Loucy (cell line): ENCODE measurements at regions not wholly inside any gene's neighbourhood (a gene's known extent, or its start where the extent isn't known, plus 50 kb on each side); places are given as distances from the start of the nearest gene placed in this dataset.

Experiments used
- H2AFZ ChIP-seq: fragments of 200-600 bp; sonication (generic); 2 replicates; pipeline ENCODE4 v1.6.0; 2016; ENCODE audit warnings: antibody characterized with exemption, mild to moderate bottlenecking, low read length, moderate library complexity
- H3F3A ChIP-seq: fragments of 200-600 bp; 2 replicates; pipeline ENCODE4 v1.6.0; 2016; ENCODE audit warnings: antibody characterized with exemption, low read depth, mild to moderate bottlenecking
- H3K27me3 ChIP-seq: fragments of 200-600 bp; sonication (generic); 2 replicates; pipeline ENCODE4 v1.6.1; 2014; ENCODE audit warnings: low read length, mild to moderate bottlenecking; ENCODE audit not compliant: insufficient read depth, poor library complexity, severe bottlenecking
- H3K36me3 ChIP-seq: fragments of 200-600 bp; sonication (generic); 2 replicates; pipeline ENCODE4 v1.6.1; 2016; ENCODE audit warnings: low read length; ENCODE audit not compliant: insufficient read depth
- H3K4me1 ChIP-seq: fragments of 200-600 bp; sonication (generic); 2 replicates; pipeline ENCODE4 v1.5.1; 2014; ENCODE audit warnings: low read length, mild to moderate bottlenecking; ENCODE audit not compliant: insufficient read depth, poor library complexity, severe bottlenecking
- H3K4me2 ChIP-seq: fragments of 200-600 bp; sonication (generic); 2 replicates; pipeline ENCODE4 v1.6.0; 2014; ENCODE audit warnings: antibody characterized with exemption, low read length, low read depth, mild to moderate bottlenecking; ENCODE audit not compliant: poor library complexity, severe bottlenecking
- H3K4me3 ChIP-seq: fragments of 200-600 bp; sonication (generic); 2 replicates; pipeline ENCODE4 v1.5.1; 2014; ENCODE audit warnings: low read length, mild to moderate bottlenecking, mixed read lengths; ENCODE audit not compliant: poor library complexity, severe bottlenecking
- H3K79me2 ChIP-seq: fragments of 200-600 bp; sonication (generic); 2 replicates; pipeline ENCODE4 v1.6.1; 2014; ENCODE audit warnings: low read length; ENCODE audit not compliant: insufficient read depth
- H3K9ac ChIP-seq: fragments of 200-600 bp; sonication (generic); 2 replicates; pipeline ENCODE4 v1.6.0; 2014; ENCODE audit warnings: mild to moderate bottlenecking, low read depth, low read length, moderate library complexity; ENCODE audit not compliant: poor library complexity, severe bottlenecking
- H3K9me2 ChIP-seq: fragments of 200-600 bp; sonication (generic); replicated peaks from 2 replicates; pipeline ENCODE4 v1.6.1; 2016; ENCODE audit warnings: low read depth, low read length, mixed read lengths
- H3K9me3 ChIP-seq: fragments of 200-600 bp; sonication (generic); 2 replicates; pipeline ENCODE4 v1.6.1; 2014; ENCODE audit warnings: mild to moderate bottlenecking, antibody characterized with exemption, low read length, low read depth; ENCODE audit not compliant: insufficient read depth
- H4K20me1 ChIP-seq: fragments of 200-600 bp; sonication (generic); 2 replicates; pipeline ENCODE4 v1.6.0; 2014; ENCODE audit warnings: antibody characterized with exemption, low read length, mild to moderate bottlenecking; ENCODE audit not compliant: insufficient read depth, poor library complexity, severe bottlenecking
- EZH2phosphoT487 ChIP-seq: fragments of 200-600 bp; IDR thresholded peaks from 2 replicates; pipeline ENCODE4 v1.6.1; 2018; ENCODE audit warnings: antibody characterized with exemption, mild to moderate bottlenecking, moderate library complexity, borderline replicate concordance
- TF ChIP-seq, protein P1 (sequence below): fragments of 200-600 bp; sonication (generic); conservative IDR thresholded peaks from 2 replicates; pipeline ENCODE4 v1.5.1; 2014; ENCODE audit warnings: mild to moderate bottlenecking, antibody characterized with exemption, low read length

- Histone ChIP-seq H3K9me3 (no peaks in the 10 kb centered on the region), H3K9me2 (no peaks in the 10 kb centered on the region), H3K4me2 (no peak overlapping the region), H3K79me2 (no peaks in the 10 kb centered on the region), H3K9ac (no peak overlapping the region), H3K36me3 (no peaks in the 10 kb centered on the region), H3F3A (no peaks in the 10 kb centered on the region), H2AFZ (no peak overlapping the region), H3K27me3 (no peaks in the 10 kb centered on the region), H3K4me1 (no peaks in the 10 kb centered on the region), H3K4me3 (no peak overlapping the region), H4K20me1 (no peaks in the 10 kb centered on the region)
- TF ChIP-seq, protein P1, sequence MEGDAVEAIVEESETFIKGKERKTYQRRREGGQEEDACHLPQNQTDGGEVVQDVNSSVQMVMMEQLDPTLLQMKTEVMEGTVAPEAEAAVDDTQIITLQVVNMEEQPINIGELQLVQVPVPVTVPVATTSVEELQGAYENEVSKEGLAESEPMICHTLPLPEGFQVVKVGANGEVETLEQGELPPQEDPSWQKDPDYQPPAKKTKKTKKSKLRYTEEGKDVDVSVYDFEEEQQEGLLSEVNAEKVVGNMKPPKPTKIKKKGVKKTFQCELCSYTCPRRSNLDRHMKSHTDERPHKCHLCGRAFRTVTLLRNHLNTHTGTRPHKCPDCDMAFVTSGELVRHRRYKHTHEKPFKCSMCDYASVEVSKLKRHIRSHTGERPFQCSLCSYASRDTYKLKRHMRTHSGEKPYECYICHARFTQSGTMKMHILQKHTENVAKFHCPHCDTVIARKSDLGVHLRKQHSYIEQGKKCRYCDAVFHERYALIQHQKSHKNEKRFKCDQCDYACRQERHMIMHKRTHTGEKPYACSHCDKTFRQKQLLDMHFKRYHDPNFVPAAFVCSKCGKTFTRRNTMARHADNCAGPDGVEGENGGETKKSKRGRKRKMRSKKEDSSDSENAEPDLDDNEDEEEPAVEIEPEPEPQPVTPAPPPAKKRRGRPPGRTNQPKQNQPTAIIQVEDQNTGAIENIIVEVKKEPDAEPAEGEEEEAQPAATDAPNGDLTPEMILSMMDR = no peak
- TF ChIP-seq EZH2phosphoT487 = no peak
Observed at GRCh38 chr14:79947440-79948054, 263.8 kb downstream of the DIO2 start.

DNA sequence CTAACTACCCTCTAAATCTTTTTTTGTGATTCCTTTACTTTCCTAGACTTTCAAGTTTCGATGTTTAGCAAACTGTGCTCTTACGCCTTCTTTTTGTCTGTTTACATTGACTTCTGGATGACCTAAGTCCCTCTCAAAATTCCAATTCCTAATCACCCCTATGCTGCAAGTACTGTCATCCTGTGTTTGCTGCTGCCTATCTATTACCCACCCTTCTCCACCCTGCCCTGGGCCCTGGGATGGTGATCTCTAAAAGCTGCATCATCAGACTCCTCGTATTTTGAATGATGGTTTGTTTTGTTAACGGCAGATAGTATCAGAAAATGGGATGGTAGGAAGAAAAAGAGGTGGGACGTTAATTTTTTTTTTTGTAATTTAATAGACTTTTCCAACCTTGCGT lies 272.1 kb downstream of the DIO2 start:
- H3K9me3 ChIP-seq = no peaks in the 10 kb centered on the region
- H3K4me2 ChIP-seq = no peak overlapping the region
- no peaks in the 10 kb centered on the region for H4K20me1 ChIP-seq
- H2AFZ ChIP-seq = no peak overlapping the region
- no peak overlapping the region for H3K9ac ChIP-seq
- no peaks in the 10 kb centered on the region; the same call in 1 of the 2 replicates for H3K9me2 ChIP-seq
- TF ChIP-seq, protein P1 = no peak
- TF ChIP-seq EZH2phosphoT487 = no peak
- no peaks in the 10 kb centered on the region for H3K79me2 ChIP-seq
- H3K27me3 ChIP-seq = no peaks in the 10 kb centered on the region
- H3K36me3 ChIP-seq = no peaks in the 10 kb centered on the region
- no peak overlapping the region for H3K4me3 ChIP-seq
- no peaks in the 10 kb centered on the region for H3K4me1 ChIP-seq
- H3F3A ChIP-seq = no peaks in the 10 kb centered on the region

DNA sequence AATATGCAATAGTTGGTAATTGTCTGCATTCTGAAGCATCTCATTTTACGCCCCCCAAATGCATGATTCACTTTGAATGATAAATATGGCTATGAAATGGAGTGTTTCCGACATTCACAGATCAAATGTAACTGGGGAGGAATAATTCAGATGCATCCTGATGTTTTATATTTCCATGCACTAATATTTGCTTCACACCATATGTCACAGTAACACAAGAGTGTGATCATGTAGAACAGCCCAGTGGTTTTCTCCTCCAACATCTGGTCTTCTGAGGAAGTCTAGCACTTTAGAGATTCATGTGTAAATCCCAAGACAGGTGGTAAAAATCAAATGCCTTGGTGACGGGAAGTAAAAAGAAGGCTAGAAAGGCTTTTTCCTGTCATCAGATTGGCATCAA lies 273.1 kb downstream of the DIO2 start:
- Histone ChIP-seq H4K20me1 (no peaks in the 10 kb centered on the region), H3K4me2 (no peak overlapping the region), H3K4me1 (no peaks in the 10 kb centered on the region), H3K79me2 (no peaks in the 10 kb centered on the region), H3K4me3 (no peak overlapping the region), H3K9me3 (no peaks in the 10 kb centered on the region), H3K27me3 (no peaks in the 10 kb centered on the region), H2AFZ (no peak overlapping the region), H3F3A (no peaks in the 10 kb centered on the region), H3K36me3 (no peaks in the 10 kb centered on the region), H3K9me2 (no peaks in the 10 kb centered on the region; the same call in 1 of the 2 replicates), H3K9ac (no peak overlapping the region)
- TF ChIP-seq, protein P1 = no peak
- no peak for TF ChIP-seq EZH2phosphoT487
